HG02763 (cell line): ENCODE measurements at regions not wholly inside any gene's neighbourhood (a gene's known extent, or its start where the extent isn't known, plus 50 kb on each side); places are given as distances from the start of the nearest gene placed in this dataset.

Experiments
- ATAC-seq: cut with Tn5 transposase; IDR thresholded peaks from one replicate; pipeline ENCODE4 v1.9.1; 2021; ENCODE audit warnings: mild to moderate bottlenecking, moderate library complexity; ENCODE audit not compliant: unreplicated experiment

DNA sequence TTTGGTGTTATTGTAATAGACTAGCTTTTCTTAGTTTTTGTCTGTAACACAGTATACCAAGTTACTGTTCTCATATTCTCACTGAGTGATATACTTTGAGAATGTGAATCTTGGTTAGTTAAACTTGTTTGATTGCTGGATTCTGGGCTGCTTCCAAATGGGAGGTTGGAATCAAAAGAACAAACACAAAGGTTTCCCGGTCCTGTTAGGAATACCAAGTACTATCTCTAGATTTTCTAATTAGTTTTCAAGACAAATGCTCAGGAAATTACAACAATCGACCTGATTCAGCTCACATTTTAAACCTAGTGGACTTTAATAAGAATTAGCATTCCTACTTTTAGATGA is 244.3 kb downstream of the CSNK1G3 start:
- ATAC-seq = no peak

DNA sequence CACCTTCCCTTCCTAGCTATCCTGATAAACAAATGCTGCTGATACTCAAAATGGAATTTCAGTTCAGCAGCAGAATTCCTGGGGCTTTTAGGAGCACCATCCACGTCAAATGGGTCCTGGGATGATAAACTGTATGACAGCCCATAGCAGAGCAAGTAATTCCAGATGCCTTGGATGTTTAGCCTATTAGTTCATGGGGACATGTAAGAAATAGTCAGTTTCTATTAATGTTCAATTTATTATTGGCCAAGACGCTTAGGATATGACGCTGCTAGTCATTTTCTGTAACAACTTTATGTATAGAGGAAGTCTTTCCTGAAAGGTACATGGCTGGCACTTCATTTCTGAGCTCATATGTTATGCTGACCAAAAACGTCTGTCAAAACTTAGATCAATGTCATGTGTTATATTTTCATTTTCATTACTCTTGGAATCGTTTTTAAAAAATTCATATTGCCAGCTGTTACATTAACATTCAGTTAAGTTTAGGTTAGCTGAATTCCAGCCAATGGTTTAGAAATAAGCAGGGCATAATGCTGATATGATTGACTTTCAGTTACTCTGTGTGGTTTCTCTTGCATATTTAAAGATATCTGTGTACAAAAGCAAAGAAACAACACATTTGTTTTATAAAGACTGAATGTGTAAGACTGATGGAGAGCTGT is 243.8 kb downstream of the CSNK1G3 start:
- ATAC-seq = no peak

DNA sequence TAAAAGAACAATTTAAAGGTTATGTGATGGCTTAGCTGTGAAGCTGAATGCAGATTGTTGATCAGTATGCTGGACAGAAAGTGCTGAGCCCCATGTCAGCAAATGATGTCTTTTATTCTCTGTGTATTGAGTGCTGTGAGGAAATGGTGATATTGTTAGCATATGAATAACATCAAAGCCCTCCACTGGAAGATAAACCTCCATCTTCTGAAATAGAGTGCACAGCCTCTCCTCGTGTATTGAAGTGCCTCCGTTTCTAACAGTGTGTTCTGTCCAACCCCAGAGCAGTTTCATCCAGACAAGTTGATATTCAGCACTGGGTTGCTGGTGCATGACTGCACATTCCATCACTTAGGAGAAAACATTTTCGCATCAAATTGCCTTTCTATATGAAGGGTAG is 242.9 kb downstream of the CSNK1G3 start:
- ATAC-seq = no peak

DNA sequence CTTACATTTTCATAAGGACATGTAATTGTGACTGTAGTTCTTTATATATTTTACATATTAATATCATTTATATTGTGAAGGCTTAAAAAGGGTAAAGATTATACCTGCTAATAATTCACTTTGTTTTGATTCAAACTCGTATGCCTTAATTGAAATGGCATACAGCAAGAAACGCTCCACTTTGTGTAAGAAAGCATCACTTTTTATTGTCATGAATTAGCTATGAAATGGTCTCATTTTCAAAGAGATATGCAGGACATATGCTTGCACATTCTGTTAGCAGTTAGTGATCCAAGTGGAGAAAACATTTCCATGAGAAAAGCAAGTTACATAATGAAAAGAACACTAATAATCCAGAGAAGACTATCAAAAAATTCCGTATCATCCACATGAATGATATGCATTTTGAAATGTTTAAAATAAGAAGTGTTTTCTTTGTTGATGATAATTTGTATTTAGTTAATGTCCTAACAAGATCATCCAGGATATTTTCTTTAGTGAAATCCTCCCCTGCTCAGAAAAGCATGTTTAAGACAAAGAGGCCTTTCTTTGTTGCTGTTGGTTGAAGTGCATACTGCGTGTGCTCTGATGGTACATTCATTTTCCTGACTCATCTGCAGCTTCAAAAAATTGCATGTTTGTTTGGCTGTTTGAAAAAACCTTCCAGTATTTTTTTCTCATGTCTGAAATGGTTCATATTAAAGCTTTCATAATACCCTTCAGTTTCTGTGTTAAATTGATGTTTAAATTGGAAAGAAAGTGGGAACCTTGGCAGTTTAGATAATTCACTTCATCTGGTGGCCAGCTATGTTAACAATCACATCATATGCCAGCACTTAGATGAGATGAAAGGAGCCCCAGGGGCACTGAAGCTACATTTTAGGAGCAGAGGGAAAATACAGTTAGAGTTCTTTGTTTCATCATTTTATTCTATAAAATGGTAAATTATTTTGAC is 242.2 kb downstream of the CSNK1G3 start:
- ATAC-seq = no peak

DNA sequence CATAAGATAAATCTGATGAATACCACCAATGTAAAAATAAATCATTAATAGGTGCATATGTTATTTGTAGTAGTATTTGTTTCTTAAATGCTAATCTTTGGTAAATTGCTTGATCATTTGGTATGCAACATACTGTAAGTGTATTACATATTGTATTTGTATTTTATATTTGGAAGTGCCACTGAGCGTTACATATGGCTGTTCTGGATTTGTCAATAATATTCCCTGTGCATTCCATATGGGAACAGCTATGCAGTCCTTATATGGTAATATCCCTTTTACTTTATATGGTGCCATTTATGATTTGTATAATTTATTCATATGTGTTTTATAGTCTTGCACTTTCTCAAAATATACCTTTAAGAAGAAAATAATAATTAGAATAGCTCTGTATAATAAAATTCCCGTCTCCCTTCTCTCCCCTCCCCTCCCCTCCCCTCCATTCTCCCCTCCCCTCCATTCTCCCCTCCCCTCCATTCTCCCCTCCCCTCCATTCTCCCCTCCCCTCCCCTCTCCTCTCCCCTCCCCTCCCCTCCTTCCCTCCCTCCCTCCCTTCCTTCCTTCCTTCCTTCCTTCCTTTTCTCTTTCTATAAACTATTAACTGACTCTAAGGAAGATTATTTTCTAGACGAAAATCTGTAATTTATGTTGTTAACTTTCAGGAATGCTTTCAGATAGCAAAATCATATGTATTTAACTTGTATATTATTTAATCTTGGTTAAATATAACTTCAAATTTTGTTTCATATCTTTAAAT is 241.4 kb downstream of the CSNK1G3 start:
- ATAC-seq = no peak

DNA sequence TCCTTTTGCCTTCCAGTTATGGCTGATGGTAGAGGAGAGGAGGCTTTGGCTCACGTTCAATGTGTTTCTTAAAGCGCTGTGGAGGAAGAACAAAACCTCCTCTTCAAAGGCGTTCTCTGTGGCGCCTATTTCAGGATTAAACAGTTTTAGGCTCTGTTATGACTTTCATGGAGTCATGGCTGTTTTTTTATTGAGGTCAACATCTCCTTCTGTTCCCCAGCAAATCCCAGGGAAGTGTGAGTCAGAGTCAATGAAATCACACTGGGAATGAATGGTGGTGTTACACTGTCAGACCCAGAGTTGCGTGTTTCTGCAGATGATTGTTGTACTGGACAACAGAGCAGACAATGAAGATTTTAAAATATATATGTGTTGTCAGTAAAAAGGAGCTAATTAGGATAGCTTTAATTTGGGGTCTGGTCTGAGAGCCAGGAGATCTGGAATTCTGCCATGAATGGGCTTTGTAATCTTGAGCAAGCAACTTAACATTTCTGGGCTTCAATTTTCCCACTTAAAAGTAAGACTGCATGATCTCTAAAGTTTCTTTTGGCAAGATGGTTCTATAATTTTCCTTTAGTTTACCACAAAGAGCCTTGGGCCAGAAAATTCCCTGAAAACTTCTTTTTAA is 240.7 kb downstream of the CSNK1G3 start:
- no peak for ATAC-seq

DNA sequence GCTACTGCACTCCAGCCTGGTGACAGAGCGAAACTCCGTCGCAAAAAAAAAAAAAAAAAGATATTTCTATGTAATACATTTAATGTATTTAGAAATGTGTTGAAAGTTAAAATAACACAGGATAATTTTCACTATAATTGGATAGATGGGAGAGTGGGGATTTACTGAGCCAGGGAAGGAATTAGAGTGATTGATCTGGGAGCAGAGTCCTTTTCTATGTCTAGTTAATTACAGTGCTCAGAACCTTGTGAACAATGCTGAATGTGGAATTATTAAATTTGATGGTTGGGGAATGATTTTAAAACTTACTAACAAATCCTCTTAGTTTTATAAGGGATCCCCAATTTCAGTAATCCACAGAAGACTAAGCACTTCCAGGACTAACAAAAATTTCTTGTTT is 239.7 kb downstream of the CSNK1G3 start:
- ATAC-seq = no peak

DNA sequence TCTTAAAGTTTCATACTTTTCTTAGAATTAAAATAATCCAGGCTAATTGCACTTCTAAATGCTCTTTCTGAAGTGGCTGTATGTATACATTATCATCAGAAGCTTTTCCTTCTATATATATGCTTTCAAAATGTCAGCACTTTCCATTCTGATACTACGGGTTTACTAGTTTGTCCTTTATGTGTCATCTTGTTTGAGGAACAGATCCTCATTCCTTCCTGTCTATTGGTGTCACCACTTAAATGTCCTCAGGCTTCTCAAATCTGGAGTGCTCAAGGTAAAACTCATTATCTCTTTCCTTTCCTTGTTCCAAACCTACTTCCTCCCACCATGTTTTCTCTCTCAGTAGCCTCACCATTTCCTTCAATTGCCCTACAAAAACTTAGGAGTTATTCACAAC is 236.3 kb downstream of the CSNK1G3 start:
- ATAC-seq = no peak

DNA sequence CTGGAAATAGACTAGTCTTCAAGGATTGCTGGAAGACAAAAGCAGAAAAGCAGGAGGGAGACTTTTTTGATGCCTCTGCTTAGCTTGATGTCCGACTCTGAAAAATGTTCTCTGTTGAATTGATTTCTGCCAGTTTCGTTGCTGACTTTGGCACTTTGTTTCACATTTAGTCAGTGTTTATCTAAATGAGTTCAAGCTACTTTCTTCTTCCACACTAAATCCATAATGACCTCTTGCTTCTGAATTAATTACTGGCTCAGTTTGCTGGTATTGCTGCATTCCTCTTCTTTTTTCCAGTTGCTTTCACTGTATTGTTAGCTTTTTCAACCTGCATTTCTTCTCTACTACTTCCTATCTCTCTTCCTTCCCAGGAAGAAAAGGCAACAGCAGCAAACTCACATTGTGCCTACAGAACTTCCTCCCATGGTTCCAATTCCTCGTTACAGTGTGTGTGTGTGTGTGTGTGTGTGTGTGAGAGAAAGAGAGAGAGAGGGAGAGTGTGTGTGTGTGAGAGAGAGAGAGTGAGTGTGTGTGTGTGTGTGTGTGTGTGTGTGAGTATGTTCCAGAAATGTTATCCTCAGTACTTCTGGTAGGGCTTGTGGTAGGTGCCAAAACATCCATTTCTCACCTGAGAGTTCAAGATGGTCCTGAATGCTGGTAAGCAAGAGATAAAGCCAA is 234.8 kb downstream of the CSNK1G3 start:
- ATAC-seq = no peak

DNA sequence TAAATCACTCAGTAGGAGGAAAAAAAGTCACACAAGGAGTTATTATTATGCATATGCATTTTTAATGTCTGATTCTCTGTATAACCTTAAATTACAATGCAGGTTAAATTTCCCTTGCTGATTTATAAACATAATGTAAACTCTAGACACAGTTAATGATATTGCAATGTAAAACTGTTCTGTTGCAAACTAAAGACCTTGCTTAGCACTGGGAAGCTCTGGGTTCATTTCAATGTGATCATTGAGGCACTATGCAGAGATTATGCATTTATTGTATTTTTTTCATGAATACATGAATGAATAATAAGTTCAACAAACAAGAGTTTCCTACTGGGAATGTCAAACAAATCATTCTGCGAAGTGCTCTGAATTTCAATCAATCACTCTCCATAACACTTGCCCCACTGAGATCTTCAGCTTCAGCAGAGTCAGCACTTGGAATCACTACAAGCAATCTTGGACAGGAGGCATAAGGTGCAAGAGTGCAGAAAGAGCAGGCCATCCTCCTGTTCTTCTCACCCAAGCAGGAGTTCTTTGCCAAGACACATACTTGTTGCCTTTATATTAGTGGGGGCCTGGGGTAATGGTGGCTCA is 232.1 kb downstream of the CSNK1G3 start:
- ATAC-seq = no peak

DNA sequence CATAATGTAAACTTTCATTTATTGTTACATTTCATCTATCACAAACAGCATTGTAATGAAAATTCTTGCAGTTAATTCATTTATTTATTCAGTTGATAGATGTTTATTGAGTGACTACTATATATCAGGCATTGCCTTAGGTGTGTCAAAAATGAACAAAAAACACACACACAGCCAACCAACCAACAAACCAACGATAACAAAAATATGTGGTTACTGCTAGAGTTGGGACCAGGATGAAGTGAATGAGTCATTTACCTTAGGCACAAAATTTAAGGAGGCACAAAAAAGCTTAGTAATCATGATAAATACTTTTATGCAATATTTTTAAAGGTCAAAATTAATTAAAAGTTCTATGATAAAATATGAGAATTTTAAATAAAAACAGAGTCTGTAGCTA is 223.4 kb downstream of the CSNK1G3 start:
- no peak for ATAC-seq

DNA sequence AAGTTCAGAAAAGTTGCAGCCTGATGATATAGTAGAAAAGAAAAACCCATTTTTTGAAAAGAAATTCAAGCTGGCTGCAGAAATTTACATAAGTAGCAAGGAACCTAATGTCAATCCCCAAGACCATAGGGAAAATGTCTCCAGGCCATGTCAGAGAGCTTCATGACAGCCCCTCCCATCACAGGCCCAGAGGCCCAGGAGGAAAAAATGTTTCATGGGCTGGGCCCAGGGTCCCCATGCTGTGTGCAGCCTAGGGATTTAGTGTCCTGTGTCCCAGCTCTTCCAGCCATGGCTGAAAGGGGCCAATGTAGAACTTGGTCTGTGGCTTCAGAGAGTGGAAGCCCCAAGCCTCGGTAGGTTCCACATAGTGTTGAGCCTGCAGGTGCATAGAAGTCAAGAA is 220.3 kb downstream of the CSNK1G3 start:
- ATAC-seq = no peak

DNA sequence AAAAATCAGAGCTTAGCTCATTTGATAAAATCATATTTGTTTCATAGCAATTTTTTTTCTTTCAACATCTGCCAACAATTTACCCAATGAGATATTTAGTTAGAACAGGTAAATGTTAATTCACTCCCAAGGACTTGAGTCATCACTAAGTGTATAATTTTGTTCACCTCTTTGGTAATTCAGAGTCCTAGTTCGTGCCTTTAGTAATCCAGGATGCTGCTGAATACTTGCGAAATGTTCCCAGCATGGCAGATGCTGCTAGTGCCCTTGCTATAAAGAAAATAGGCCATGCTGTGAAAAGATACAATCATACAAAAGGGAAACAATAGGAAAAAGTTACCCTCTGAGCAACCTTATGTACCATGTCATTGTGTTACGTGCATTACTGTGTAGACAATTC is 210.5 kb downstream of the CSNK1G3 start:
- ATAC-seq = no peak

DNA sequence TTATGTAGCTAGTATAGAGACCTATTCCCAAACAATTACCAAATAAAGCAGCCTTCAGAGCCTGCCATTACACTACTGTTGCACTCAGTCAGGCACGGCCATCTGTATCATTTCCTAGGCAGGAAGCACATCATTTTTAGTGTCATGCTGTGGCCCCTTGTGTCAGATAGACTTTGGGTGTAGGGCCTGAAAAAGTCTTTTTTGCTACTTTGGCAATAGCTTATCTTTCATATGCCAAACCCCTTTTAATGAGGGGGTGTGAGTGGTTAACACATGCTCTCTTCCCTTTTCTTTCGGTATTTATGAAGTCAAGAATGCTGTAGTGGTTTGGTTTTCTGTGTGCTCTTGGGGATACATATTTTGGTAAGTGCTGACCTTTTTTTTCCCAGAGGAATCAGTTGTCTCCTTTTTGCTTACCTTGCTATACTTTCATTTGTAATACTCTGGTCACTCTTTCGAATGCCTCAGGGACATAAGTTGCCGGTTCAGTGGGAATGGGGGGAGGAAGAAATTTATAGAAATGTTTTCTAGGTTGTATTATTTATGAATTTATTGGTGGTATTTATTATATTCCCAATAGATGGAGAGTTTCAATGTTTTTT is 209.8 kb downstream of the CSNK1G3 start:
- no peak for ATAC-seq

DNA sequence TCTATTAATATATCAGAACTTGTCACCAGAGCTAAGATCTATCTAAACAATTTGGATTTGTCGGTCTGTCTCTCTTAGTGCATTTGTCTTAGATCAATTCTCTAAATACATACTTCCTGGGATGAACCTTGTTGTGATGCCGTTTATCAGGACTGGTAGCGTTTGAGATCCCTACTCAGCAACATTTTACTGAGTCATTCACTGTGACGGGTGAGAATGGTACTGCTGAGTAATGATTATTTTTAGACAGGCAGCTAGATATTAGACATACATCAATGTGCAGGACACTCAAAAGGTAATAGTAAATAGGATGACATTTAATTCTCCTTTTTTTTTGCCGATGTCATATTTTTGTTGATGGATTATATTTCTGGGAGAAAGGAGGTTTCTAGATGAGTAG is 209.0 kb downstream of the CSNK1G3 start:
- no peak for ATAC-seq

DNA sequence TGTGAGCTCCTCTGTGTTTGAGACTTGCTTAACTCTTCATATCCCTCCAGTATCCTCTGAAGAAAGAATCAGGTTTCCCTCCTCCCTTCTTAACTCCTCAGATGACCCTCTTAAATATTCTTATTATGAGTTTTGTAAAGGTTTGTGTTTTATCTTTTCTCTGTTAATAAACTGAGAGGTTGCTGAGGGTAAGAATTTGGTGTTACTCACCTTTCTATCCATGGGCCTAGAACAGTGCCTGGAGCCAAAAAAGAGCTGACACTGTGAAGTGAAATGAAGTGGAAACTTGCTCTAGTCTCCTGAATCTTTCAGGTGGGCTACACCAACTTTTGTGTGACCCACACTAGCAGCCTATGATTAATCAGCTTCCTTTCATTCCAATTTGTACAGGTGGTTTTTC is 208.4 kb downstream of the CSNK1G3 start:
- no peak for ATAC-seq

DNA sequence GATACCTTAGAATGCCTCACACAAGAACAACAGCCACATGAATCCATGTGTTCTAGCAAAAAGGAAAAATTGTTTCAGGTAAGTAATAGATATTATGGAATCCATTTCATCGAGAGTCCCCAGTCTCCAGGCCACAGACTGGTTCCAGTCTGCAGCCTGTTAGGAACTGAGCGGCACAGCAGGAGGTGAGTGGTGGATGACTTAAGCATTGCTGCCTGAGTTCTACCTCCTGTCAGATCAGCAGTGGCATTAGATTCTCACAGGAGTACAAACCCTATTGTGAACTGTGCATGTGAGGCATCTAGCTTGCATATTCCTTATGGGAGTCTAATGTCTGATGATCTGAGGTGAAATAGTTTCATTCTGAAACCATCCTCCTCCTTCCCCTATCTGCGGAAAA is 207.0 kb downstream of the CSNK1G3 start:
- ATAC-seq = no peak

DNA sequence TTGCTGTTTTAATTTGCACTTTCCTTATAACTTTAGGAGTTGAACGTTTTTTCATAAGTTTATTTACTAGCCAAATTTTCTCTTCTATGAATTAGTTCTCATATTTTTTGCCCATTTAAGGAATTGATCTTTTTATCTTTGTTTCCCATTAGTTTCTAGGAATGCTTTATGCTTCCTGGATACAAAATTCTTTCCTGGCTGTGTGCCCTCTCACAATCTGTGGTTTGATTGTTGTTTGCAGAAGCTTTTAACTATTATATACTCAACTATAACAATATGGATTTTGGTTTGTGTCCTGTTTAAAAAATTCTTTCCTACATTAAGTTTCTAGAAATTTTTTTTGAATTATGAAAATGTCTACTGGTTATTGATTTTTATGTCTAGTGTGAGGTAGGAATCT is 206.3 kb downstream of the CSNK1G3 start:
- ATAC-seq = no peak

DNA sequence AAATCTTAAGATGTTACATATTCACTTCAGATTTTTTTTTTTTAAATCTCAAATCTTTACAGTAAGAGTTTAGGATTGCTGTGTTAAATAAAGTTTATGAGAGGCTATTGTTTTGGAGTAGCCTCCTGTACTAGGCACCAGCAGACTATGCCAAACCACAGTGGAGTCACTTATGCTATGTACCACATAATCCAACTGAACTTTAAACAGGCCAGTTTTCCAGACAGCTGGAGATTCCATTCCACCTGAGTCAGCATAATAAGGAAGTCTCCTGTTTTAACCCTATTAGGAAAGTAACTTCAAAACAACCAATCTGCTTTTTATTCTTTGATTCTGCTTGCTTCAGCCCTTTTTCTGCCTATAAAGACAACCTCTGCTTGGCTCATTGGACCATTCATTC is 205.2 kb downstream of the CSNK1G3 start:
- ATAC-seq = no peak

DNA sequence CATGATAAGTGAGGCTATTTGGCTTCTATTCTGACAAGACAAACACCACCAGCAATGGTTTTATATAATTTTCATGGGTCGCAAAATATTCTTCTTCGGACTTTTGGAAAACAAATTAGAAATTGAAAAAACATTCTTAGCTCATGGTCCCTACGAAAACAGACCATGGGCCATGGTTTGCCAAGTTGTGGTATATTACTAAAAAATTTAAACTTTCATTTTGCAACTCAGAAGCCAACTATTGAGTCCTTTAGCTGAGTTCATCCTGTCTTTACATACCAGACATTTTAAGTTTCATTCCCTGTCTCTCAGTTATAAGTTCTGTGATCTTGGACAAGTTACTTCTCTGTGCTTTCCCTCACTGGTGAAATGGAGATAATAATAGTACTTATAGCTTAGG is 198.1 kb downstream of the CSNK1G3 start:
- no peak for ATAC-seq
